ENCODE measurements at regions not wholly inside any gene's neighbourhood (a gene's known extent, or its start where the extent isn't known, plus 50 kb on each side); places are given as distances from the start of the nearest gene placed in this dataset.

DNA sequence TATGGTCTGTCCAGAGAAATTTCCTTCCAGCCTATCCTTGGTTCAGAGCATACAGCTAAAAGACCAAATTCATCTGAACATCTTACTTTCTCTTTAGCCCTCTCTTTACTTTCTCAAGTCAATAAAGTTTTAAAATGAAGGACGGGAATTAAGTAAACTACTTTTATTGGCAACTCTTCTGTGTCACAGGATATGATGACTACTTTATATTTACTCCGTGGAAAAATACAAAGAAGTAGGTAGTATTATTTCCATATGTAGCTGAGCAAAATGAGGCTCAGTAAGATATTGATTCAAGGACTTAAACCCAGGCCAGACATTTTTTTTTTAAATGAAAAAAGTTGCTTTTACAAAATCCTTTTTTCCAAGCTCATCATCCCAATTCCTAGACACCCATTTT lies 151.2 kb upstream of the DPYD start:
- no peak for DNase-seq (ENCODE audit: low spot score)

DNA sequence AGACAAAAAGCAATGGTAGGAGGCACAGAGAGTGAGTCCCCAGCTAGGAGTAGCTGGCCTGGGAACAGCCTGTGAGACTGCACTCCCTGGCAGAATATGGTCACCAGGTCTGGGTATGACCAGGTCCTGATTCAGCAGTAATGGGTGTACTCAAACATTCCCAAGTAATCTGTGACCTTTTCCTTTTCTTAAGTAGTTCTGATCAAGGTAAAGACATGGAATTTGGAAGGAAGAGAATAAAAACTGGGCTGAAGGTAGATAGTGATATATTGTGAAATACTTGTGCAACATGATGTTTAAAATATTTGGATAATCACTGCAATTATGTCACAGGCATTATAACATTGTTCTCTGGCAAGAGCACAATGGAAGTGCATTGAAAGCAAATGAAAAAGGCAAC lies 147.2 kb upstream of the DPYD start:
- DNase-seq (ENCODE audit: low spot score), result no peak

DNA sequence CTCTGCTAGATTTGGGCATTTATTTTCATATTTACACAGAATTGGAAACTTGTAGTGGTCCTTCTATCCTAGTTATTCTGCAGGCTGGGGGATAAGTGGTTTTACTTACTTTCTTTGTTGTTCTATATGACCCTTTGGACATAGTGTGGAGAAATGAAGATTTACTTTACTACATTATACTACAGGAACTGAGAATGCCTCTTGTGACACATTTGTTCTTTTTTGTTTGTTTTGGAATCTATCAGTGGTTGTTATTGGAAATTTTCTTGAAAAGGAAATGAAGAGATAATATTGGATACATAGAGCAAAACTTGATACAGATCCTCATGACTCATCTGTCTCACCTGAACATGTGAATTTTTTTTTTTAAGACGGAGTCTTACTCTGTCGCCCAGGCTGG lies 146.1 kb upstream of the DPYD start:
- no peak for DNase-seq (ENCODE audit: low spot score)

DNA sequence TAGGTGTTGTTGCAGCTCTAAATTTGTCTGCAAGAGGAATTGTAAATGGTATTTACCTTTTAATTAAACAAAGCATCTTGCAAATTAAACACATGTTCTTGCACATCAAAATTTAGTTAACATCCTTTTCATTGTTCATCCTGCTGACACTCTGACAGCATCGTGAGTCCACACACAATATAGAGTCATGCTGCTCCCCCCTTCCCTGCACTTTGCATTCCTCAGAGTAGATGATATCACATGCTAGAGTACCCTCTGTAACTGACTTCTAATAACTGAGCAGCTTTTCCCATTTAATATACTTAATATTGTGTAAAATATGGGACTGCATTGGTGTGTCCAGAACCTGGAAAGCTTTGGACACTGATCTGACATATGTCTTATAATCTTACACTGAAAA lies 138.8 kb upstream of the DPYD start:
- DNase-seq (ENCODE audit: low spot score), result no peak

DNA sequence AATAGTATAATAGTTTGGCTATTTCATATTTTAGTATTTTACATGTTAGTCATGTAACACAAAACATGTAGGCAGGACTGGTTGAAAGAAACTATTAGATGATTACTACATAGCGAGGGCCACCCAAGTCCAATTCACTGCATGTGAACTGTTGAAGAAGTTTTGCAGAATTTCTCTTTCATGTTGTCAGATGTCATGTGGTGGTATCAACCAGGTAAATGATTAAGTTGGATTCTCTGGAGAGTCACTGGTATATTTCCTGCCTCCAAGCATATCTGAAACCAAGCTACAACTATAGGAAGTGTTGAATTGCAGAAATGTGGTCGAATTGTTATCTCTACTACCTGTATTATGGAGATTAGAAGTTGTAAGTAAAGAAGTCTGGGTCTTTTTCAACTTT lies 137.8 kb upstream of the DPYD start:
- no peak for DNase-seq (ENCODE audit: low spot score)

DNA sequence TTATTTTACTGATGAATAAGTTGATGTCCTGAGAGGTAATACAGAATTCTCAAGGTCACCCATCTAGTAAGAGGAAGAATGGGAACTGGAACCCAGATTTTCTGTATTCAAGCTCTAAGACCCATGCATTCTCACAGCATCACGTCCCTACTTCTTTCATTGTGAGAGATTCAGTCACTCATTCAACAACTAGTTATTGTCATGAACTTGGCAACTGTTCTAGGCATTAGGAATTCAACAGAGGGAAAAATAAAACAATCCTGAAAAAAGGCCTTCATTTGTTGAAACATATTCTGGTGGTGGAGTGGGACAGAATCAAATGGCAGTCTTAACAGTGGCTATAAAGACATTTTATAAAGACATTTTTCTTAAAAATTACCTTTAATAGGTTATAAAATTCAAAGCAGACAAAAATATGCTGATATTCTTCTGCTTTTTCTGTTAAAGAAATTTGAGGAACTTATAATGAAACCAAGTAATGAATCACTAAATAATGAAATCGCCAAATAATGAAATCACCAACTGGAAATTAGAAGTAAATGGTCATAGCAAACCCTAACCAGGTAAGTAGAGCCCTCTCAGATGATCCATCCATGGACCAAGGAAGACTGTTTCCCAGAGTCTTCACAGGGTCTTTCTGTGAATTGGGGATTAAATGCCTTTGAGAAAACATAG lies 136.5 kb upstream of the DPYD start:
- no peak for DNase-seq (ENCODE audit: low spot score)

DNA sequence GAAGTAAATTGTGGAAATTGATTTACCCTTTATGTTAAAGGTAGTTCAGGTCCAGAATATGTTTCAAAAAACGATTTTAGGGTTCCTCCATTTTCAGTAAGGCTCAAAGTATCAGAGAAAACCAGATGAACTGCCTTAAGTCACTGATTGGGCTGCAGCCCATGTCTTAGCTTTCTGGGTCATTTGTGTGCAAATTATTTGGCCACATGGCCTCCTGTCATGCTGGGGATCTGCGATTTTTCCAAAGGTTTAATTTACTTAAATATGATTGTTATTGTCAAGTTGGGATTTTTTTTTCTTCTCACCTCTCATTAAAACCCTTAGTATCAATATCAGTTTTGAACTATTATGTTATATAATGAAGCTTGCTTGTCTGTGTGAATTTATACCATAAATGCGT lies 135.9 kb upstream of the DPYD start:
- no peak for DNase-seq (ENCODE audit: low spot score)

DNA sequence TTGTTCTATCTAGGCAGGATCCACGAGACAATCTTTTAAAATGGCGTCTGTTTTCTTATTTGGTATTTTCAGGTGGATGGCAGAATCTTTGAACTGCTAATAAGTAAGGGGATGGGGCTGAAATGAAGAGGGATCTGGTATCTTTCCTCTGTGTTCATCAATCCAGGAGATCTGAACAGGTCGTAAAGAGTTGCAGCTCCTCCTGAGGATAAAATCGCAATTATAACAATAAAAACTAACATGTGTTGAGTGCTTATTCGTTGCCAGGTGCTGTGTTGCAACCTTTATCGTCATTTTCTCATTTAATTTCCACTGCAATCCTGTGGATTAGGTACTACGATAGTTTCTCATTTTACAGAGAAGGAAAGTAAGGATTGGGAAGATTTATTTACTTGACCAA lies 134.6 kb upstream of the DPYD start:
- no peak for DNase-seq (ENCODE audit: low spot score)

DNA sequence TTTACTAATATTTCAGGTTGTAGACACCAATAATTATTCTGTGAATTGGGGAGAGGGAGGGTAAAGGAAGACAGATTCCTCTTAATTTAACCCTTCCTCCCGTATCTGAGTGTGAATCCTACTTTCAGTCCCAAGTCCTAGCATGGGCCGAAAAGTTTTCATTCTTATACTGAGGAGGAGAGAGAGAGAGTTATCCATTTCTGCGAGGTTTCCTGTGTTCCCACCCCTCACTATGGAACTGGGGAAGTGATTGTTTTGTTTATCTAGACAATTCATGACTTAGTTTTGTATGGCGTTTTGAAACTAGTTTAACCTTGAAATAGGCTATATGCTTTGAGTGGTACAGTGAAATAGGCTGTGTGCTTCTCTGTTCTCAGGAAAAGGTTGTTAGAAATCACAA lies 134.0 kb upstream of the DPYD start:
- DNase-seq (ENCODE audit: low spot score), result no peak

DNA sequence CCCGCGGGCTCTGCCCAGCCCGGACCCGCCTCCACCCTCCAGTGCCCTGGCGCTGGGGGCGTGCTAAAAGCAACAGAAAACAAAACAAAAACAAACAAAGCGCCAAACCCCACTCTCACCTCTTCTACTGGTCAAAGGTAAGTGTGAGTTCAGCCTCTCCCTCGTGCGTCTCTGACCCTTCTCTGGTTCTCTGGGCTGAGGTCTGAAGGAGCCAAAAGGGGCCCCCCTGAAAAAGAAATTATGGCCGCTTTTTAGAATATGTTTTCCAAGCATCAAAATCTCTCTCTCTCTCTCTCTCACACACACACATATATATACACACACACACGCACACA lies 133.5 kb upstream of the DPYD start:
- DNase-seq (ENCODE audit: low spot score), result no peak

DNA sequence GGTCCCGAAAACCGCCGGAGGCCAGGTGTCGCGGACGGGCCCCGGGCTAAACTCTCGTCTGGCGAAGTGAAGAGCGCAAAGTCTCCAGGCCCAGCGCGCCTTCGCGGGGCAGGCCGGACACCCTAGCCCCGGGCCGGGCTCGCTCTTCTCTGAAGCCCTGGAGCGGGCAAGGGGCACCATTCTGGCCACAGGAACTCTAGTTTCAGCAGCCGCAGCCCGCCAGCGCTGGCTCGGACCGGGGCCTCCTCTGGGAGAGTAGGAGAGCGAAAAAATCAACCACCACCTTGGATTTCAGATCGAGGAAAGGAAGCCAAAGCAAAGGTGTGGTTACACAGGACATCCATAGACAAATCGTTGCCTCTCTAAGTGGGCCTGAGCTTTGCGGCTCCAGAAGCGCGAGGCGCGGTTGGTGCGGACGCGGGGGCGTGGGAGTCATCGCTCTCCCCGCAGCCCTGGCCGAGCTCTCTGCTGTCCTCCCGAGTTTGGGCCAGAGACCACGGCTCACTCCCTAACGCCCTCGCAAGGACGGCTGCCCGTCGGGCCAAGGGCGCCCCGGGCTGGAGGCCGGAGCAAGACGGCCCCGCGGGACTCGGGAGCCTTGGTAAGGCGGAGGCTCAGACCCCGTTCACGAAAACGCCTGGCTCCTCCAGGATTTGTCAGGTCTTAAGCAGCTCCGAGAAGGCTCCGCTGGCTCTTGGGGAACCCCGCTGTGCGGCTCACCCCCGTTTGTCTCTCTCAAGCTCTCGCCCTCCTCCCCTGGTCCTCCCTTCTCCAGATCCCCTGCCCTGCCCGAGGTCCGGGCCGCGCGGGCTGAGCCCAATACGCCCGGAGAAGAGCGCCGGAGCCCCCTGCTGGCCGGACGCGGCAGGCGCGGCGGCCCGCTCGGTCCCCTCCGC lies 132.9 kb upstream of the DPYD start:
- DNase-seq (ENCODE audit: low spot score), result peak; percentile 43

DNA sequence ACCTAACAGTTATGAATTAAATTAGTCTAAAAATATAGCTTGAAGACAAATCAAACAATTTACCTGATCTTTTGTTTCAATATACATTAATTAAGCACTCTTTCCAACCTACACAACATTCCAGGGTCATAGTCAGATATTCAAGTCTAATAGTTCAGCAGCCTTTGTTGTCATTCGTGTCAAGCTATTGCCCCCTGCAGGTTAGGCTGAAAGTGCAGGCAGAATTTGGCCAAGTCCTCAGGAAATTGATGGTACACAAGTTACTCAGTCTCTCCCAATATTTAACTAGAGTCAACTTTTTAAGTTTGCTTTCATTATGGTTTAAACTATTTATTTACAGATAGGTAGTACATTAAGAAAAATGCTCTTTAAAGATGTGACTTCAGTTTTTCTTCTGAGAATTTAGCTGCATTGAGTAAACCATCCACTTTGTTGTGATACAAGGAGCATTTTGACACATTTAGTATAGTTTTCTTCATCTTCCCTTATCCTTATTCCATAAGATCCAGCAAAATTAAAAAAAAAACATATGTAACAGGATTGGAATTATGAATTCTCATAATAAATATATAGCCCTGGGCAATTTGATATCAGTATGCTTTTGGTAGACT lies 130.3 kb upstream of the DPYD start:
- peak; percentile 79 for DNase-seq (ENCODE audit: low spot score)

DNA sequence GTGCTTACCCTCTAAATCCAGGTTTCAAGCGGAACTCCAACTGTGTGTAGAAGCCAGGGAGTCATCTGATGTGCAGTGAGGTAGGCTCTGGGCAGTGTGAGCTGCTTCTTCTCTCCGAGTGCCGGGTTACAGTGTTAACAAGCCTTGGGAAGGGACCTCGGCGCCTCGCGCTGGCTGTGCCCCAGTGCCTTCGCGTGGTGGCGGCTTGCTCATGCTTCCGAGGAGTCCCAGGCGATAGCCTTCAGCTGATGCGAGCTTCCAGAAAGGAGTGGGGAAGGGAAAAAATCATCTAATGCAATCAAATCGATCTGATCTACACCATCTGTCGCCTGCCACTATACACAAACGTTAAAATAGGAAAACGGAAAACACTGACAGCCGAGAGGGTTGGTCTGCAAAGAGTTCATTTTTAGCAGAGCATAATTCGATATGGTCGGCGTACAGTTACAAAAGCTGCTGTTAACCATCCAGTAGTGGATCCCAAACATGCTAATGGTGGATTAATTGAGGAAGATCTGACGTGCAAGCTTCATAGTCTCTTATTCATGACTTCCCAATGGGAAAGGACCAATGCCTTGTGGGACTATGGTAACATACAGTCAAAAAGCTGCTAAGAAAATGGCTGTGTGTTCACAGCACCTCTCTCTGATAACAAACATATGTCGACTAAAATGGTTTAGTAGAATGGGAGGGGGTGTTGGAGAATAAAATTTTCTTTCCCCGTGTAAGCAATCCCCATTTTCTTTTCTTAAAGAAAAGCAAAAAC lies 128.7 kb upstream of the DPYD start:
- no peak for DNase-seq (ENCODE audit: low spot score)

DNA sequence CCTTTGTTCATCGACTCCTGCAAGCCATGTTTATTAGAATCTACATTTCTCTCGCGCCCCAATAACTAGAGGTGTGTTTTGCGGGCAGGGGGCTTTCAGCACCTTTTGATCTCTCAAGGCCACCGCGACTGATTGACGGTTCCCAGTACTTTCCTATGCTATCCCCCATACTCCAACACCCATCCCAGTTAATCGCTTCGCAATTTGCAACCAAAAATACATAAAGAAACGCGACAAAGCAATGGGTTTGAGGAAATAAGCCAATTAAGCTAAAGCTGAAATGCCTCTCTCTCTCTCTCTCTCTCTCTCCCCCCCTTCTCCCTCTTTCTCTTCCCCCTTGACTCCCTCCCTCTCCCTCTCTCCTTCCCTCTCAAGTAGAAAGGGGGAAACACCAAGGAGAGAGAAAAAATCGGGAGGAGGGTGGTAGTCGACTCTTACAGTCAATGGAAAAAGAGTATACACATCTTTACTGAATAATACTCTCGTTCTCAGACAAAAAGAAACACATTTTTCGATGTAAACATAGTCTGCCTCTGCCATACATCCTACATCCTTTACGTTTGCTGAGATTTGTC lies 128.0 kb upstream of the DPYD start:
- DNase-seq (ENCODE audit: low spot score), result no peak

DNA sequence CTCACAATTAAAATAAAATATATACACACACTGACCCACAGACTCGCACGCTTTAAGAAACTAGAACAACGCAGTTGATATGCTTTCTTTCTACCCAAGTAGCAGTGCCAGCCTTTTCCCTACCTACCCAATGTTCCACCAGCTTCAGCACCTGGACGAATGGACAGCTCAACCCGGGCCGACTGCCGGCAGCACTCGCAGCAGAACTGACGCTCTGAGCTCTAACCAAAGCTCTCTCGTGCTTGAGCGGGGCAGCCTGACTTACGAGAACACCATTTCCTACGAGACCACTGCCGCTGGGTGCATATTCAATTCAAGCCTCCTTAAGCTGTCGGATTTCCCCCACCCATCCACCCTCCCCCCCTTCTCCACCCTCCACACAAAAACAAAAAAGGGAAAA lies 127.4 kb upstream of the DPYD start:
- DNase-seq (ENCODE audit: low spot score), result peak; percentile 88

DNA sequence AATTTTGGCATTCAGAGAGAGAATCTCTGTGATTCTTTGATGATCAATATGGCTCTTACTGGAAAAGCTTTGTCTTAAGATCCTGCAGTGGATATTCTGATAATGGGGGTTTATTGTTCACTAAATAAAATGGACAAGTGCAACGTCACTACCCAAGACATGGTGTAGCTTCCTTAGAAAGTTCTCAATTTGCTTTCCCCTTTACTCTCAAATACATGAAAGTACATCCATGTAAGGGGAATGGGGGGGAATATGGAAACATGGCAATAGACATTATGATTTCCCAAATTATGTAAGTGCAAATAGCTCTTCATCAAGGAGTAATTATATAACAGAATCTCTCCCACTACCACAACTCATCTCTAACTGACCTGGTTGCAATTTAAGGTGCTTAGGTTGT lies 126.3 kb upstream of the DPYD start:
- DNase-seq (ENCODE audit: low spot score), result no peak

DNA sequence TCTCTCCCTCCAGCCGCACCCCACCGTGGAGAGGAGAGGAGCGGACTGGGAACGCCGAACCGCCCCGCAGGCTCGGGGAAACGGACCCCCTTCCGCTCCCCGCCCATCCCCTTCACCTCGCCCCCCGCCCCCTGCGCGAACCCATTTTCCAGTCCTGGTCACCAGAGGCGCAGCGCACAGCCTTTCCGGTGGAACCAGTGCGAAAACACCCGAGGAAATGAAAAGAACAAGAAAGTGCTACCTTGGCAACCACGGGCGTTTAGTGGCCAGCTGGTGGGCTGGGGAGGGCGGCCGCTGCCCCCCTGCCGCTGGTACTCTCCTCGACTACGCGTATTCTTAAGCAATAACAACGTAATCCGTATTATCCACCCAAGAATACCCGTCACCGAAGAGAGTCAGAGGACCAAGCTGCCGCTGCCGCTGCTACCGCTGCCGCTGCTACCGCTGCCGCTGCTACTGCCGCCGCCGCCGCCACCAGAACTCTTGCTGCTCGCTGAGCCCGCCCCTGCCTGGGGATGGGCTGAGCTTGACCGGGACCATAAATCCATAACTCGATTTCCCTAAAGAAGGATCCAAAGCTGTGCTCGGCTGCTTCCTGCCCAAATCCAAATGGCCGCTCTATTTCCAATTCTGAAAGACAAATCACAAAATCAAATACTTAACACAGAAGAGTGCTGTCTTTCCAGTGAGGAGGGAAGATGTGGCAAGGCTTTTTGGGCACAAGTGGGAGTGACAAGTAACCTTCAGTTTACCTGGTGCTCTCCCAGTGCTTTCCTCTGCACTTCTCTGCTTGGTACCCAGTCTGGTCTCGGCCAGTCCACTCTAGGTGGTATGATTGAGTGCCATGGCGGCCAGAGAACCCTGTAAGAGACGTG lies 125.2 kb upstream of the DPYD start:
- DNase-seq (ENCODE audit: low spot score), result peak; percentile 17

DNA sequence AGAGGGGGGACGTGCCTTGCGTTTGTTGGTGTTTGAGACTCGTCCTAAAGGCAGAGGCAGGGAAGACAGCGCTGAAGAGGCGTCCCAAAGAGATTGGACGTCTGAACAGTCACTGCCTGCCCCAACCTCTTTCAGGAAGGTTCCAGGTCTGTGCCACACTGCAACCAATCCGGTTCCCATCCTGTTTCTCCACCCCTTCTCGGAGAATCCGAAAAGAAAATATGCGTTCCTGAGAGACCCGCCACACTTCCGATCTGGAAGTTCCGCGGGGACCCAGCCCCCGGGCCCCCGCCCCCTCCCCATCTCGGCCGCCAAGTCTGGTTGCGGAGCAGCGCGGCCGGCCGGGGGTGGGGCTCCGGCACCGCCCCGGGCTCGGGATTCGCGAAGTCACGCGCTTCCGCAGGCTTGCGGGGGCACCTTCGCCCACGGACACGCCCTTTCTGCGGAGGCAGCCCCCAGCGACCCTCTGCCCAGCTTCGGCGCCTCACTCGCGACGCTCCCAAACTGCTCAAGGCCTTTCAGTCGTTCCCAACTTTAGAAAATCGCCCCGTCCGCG lies 124.5 kb upstream of the DPYD start:
- no peak for DNase-seq (ENCODE audit: low spot score)

DNA sequence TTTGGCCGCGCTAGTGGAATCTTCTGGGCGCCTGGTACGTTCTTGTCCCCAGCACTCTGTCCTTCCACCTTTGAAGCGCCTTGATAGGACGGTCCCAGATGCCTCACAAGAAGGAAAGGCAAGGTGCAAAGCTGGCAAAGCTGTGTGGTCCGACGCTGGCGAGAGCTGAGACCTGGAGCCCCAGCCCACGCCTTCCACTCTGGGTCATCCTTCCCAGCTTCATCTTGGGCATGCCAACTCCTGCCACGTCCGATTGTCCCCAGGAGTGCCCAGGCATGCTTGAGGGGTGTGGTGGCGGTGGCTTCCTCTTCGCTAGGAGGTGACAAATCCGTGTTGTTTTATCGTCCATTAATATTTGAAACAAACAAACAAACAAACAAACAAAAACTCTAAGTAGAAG lies 123.9 kb upstream of the DPYD start:
- DNase-seq (ENCODE audit: low spot score), result no peak

DNA sequence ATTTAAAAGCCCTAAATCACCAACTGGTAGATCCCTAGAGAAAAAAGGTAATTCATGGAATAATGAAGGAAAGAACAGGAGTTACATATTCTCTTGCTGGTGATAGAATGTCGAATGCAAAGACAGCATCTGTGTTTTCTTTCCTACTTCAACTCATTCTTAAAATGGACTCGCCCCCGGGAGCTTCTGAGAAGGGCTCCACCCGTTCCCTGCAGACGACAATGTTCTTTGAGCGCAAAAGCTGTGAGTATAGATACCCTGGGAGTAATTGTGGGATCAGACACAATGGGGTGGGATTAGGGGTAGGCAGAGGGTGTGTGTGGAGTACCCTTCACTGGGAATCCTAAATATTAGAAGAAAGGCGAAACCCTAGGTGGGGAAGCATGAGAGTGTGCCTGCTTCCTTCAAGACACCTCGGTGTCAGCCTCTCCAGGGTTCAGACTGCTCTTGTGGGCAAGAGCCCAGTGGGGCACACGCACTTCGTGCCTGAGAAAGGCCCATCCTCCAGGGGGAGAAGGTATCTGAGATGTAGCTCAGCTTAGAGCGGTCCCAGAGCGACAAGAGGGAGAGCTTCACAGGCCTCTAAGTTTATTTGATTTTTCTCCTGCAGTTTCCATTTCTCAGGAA lies 123.3 kb upstream of the DPYD start:
- no peak for DNase-seq (ENCODE audit: low spot score)
